GM12873 (cell line): ENCODE measurements at regions not wholly inside any gene's neighbourhood (a gene's known extent, or its start where the extent isn't known, plus 50 kb on each side); places are given as distances from the start of the nearest gene placed in this dataset.

Source experiments
- CTCF ChIP-seq: IDR thresholded peaks from 2 replicates; pipeline ENCODE4 v1.5.1; 2012; ENCODE audit warnings: low read depth, mild to moderate bottlenecking, moderate library complexity, low read length, control low read depth; ENCODE audit not compliant: insufficient read depth; ENCODE audit errors: missing control alignments

GRCh38 chr11:11173316-11174025, 179.6 kb downstream of the CSNK2A3 start:
- TF ChIP-seq CTCF: no peak

GRCh38 chr11:11171854-11172253, 181.2 kb downstream of the CSNK2A3 start:
- no peak for TF ChIP-seq CTCF

- no peak for TF ChIP-seq CTCF
Measured at GRCh38 chr11:11171285-11171684, 181.8 kb downstream of the CSNK2A3 start.

- TF ChIP-seq CTCF: no peak
Measured at GRCh38 chr11:11170352-11171084, 182.5 kb downstream of the CSNK2A3 start.

GRCh38 chr11:11169715-11170351, 183.2 kb downstream of the CSNK2A3 start:
- no peak for TF ChIP-seq CTCF

GRCh38 chr11:11167806-11168205, 185.2 kb downstream of the CSNK2A3 start:
- no peak for TF ChIP-seq CTCF

GRCh38 chr11:11164334-11164690, 188.7 kb downstream of the CSNK2A3 start:
- TF ChIP-seq CTCF: no peak
